ENCODE measurements at regions not wholly inside any gene's neighbourhood (a gene's known extent, or its start where the extent isn't known, plus 50 kb on each side); places are given as distances from the start of the nearest gene placed in this dataset.

GRCh38 chr1:98119796-98120195 lies 199.0 kb upstream of the DPYD start:
- H3K4me3 ChIP-seq (ENCODE audit: low read length), result no peak overlapping the region
- H3K9me3 ChIP-seq (ENCODE audit: low read length), result no peaks in the 10 kb centered on the region
- TF ChIP-seq CTCF (IDR thresholded peaks at IDR 0.05; ENCODE audit: poor library complexity, severe bottlenecking), result no peak
- no peak for TF ChIP-seq SMC3 (conservative IDR thresholded peaks at IDR 0.05; ENCODE audit: poor library complexity)
- no peak for TF ChIP-seq POLR2AphosphoS5 (IDR thresholded peaks at IDR 0.05)
- TF ChIP-seq RAD21 (conservative IDR thresholded peaks at IDR 0.05), result no peak
- TF ChIP-seq EP300 (conservative IDR thresholded peaks at IDR 0.05; ENCODE audit: poor library complexity, severe bottlenecking), result no peak
- TF ChIP-seq TAF1 (IDR thresholded peaks at IDR 0.05; ENCODE audit: low read depth), result no peak
- TF ChIP-seq, protein P1, sequence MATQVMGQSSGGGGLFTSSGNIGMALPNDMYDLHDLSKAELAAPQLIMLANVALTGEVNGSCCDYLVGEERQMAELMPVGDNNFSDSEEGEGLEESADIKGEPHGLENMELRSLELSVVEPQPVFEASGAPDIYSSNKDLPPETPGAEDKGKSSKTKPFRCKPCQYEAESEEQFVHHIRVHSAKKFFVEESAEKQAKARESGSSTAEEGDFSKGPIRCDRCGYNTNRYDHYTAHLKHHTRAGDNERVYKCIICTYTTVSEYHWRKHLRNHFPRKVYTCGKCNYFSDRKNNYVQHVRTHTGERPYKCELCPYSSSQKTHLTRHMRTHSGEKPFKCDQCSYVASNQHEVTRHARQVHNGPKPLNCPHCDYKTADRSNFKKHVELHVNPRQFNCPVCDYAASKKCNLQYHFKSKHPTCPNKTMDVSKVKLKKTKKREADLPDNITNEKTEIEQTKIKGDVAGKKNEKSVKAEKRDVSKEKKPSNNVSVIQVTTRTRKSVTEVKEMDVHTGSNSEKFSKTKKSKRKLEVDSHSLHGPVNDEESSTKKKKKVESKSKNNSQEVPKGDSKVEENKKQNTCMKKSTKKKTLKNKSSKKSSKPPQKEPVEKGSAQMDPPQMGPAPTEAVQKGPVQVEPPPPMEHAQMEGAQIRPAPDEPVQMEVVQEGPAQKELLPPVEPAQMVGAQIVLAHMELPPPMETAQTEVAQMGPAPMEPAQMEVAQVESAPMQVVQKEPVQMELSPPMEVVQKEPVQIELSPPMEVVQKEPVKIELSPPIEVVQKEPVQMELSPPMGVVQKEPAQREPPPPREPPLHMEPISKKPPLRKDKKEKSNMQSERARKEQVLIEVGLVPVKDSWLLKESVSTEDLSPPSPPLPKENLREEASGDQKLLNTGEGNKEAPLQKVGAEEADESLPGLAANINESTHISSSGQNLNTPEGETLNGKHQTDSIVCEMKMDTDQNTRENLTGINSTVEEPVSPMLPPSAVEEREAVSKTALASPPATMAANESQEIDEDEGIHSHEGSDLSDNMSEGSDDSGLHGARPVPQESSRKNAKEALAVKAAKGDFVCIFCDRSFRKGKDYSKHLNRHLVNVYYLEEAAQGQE (IDR thresholded peaks at IDR 0.05; ENCODE audit: borderline replicate concordance), result no peak
- no peak for TF ChIP-seq EZH2 (IDR thresholded peaks at IDR 0.05; ENCODE audit: borderline replicate concordance, insufficient read depth, low read length, poor library complexity, severe bottlenecking)
- TF ChIP-seq MXI1 (conservative IDR thresholded peaks at IDR 0.05; ENCODE audit: poor library complexity, severe bottlenecking), result no peak
- no peak overlapping the region for H3K9ac ChIP-seq (ENCODE audit: low read length)
- no peak overlapping the region for H2AFZ ChIP-seq (ENCODE audit: low read depth, low read length)
- no peaks in the 10 kb centered on the region for H3K79me2 ChIP-seq (replicated peaks; ENCODE audit: insufficient read depth, low read length)
- H3K4me2 ChIP-seq (ENCODE audit: low read length), result no peak overlapping the region
- no peak overlapping the region for H3K27ac ChIP-seq (ENCODE audit: low read length)
- H4K20me1 ChIP-seq (ENCODE audit: insufficient read depth), result no peaks in the 10 kb centered on the region
- H3F3A ChIP-seq (ENCODE audit: insufficient read depth, low read length, poor library complexity, severe bottlenecking), result no peaks in the 10 kb centered on the region
- no peaks in the 10 kb centered on the region for H3K36me3 ChIP-seq (ENCODE audit: insufficient read depth, low read length)
- H3K9me2 ChIP-seq (ENCODE audit: insufficient read depth, low read length), result no peaks in the 10 kb centered on the region
- no peaks in the 10 kb centered on the region for H3K27me3 ChIP-seq (ENCODE audit: insufficient read depth, low read depth, low read length)

GRCh38 chr1:98113811-98114210 lies 193.0 kb upstream of the DPYD start:
- H3K4me2 ChIP-seq (ENCODE audit: low read length), result no peak overlapping the region
- H3K79me2 ChIP-seq (replicated peaks; ENCODE audit: insufficient read depth, low read length), result no peaks in the 10 kb centered on the region
- TF ChIP-seq EP300 (conservative IDR thresholded peaks at IDR 0.05; ENCODE audit: poor library complexity, severe bottlenecking), result no peak
- TF ChIP-seq MXI1 (conservative IDR thresholded peaks at IDR 0.05; ENCODE audit: poor library complexity, severe bottlenecking), result no peak
- TF ChIP-seq, protein P1 (IDR thresholded peaks at IDR 0.05; ENCODE audit: borderline replicate concordance), result no peak
- TF ChIP-seq SMC3 (conservative IDR thresholded peaks at IDR 0.05; ENCODE audit: poor library complexity), result no peak
- TF ChIP-seq EZH2 (IDR thresholded peaks at IDR 0.05; ENCODE audit: borderline replicate concordance, insufficient read depth, low read length, poor library complexity, severe bottlenecking), result no peak
- no peak for TF ChIP-seq CTCF (IDR thresholded peaks at IDR 0.05; ENCODE audit: poor library complexity, severe bottlenecking)
- TF ChIP-seq POLR2AphosphoS5 (IDR thresholded peaks at IDR 0.05), result no peak
- TF ChIP-seq TAF1 (IDR thresholded peaks at IDR 0.05; ENCODE audit: low read depth), result no peak
- TF ChIP-seq RAD21 (conservative IDR thresholded peaks at IDR 0.05), result no peak
- no peak overlapping the region for H3K4me3 ChIP-seq (ENCODE audit: low read length)
- no peaks in the 10 kb centered on the region for H3K9me3 ChIP-seq (ENCODE audit: low read length)
- H3K36me3 ChIP-seq (ENCODE audit: insufficient read depth, low read length), result no peaks in the 10 kb centered on the region
- no peak overlapping the region for H2AFZ ChIP-seq (ENCODE audit: low read depth, low read length)
- H3K9me2 ChIP-seq (ENCODE audit: insufficient read depth, low read length), result no peaks in the 10 kb centered on the region
- H3F3A ChIP-seq (ENCODE audit: insufficient read depth, low read length, poor library complexity, severe bottlenecking), result no peaks in the 10 kb centered on the region
- H3K9ac ChIP-seq (ENCODE audit: low read length), result no peak overlapping the region
- H4K20me1 ChIP-seq (ENCODE audit: insufficient read depth), result no peaks in the 10 kb centered on the region
- no peaks in the 10 kb centered on the region for H3K27me3 ChIP-seq (ENCODE audit: insufficient read depth, low read depth, low read length)
- no peak overlapping the region for H3K27ac ChIP-seq (ENCODE audit: low read length)
